Fibroblast of gingiva (primary cell): ENCODE measurements at regions not wholly inside any gene's neighbourhood (a gene's known extent, or its start where the extent isn't known, plus 50 kb on each side); places are given as distances from the start of the nearest gene placed in this dataset.

ENCODE experiments used
- DNase-seq: peaks from one replicate; pipeline ENCODE4 v3.0.0-alpha.2; 2011; ENCODE audit warnings: low read depth

DNA sequence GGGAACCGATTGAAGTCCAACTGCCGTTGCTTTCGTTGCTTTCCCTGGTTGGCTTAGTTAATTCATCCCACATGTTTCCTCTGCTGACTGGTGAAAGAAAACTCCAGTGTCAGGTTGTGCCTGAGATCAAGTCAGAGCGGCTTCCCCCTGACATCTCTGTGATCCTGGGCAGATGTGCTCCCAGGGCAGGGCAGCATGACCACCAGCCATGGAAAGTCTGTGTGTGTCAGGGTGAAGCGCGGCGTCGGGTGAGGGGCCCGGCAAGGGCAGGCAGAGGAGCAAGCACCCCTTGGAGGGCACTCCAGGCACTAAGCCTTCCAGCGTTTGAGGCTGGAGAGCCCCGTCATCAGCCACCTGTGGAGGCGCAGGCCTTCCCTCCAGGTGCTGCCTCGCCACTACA, 54.5 kb upstream of the IGF1 start:
- DNase-seq, result no peak

DNA sequence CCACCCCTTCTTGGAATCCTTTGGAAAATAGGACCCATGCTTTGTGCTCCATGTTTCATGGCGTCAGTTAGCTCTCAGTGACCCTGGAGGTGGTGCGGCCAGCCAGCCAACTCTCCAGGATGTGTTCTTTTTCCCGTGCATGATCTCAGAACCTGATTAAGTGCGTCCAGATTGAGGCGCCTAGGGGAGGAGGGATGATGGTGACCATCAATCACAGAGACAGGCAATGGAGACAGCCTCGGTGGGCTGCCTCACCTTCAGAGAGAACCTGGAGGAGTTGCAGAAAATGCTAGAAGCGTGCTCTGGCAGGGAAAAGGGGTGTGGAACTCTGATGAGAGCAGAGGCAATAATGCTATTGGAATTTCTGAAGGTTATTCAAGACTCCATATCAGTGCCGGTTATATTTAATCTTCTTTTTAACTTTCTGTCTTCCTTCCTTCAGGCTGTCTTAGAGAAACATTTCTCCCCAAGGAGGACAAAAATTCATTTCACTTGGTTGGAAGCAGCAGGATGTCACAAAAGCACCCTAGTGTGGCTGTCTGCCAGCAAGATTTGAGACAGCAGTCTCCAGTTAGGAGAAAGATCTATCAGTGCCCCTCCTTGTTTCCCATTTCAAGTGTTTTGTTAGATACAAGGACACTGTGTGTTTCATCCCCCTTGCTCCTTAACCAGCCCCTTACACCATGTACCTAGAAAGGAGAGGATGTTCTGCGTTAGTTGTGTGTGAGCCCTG, 53.3 kb upstream of the IGF1 start:
- no peak for DNase-seq
